Neutrophil (primary cell): ENCODE measurements at regions not wholly inside any gene's neighbourhood (a gene's known extent, or its start where the extent isn't known, plus 50 kb on each side); places are given as distances from the start of the nearest gene placed in this dataset.

Experiments
- H3K27ac ChIP-seq: fragments of 200-600 bp; sonication (generic); 2 replicates; pipeline ENCODE4 v1.5.1; 2016; ENCODE audit warnings: mild to moderate bottlenecking, moderate library complexity
- H3K27me3 ChIP-seq: fragments of 200-600 bp; sonication (generic); 2 replicates; pipeline ENCODE4 v1.6.0; 2016; ENCODE audit warnings: mild to moderate bottlenecking
- H3K36me3 ChIP-seq: fragments of 200-600 bp; sonication (generic); 2 replicates; pipeline ENCODE4 v1.5.1; 2017
- H3K4me1 ChIP-seq, 2 experiments: fragments of 200-600 bp in 1 of 2; sonication (generic) in 1 of 2; 1 replicate in 1 of 2; 2 replicates in 1 of 2; pipeline versions ENCODE4 v1.5.1 to v1.6.1; 2013 to 2016; ENCODE audit warnings: low read depth in 1 of 2, low read length in 1 of 2, mild to moderate bottlenecking in 1 of 2, moderate library complexity in 1 of 2; ENCODE audit not compliant: control insufficient read depth in 1 of 2, insufficient read depth in 1 of 2
- H3K4me3 ChIP-seq, 2 experiments: fragments of 200-600 bp in 1 of 2; sonication (generic) in 1 of 2; 1 replicate in 1 of 2; 2 replicates in 1 of 2; pipeline ENCODE4 v1.5.1; 2013 to 2016; ENCODE audit warnings: low read depth in 1 of 2, low read length in 1 of 2, mild to moderate bottlenecking in 1 of 2, moderate library complexity in 1 of 2
- H3K9me3 ChIP-seq: fragments of 200-600 bp; sonication (generic); 2 replicates; pipeline ENCODE4 v1.5.1; 2016
- TF ChIP-seq, protein P1 (sequence below): fragments of 200-600 bp; sonication (generic); IDR thresholded peaks from 2 replicates; pipeline ENCODE4 v1.5.1; 2016; ENCODE audit warnings: antibody characterized with exemption

DNA sequence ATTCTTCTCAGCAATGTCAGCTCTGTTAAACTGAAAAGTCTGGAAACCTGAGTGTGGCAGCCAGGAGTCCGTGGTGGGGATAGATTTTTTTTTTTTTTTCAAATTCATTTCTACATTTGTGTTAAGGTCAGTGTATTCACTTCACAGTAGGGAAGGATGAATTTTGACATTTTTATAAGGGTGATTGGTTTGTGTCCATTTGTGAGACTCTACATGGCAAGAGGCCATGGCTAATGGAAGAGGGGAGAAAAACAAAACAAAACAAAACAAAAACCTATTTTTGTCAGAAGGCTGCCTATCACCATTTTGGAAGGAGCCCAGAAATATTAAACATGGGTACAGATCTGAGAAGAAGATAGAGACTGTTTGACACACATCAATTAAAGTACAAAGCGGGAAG lies 176.1 kb downstream of the RMST start:
- Histone ChIP-seq H3K4me3 (no peak overlapping the region), H3K9me3 (no peaks in the 10 kb centered on the region), H3K27me3 (no peaks in the 10 kb centered on the region), H3K27ac (no peak overlapping the region), H3K36me3 (no peaks in the 10 kb centered on the region), H3K4me1 (no peaks in the 10 kb centered on the region)
- TF ChIP-seq, protein P1, sequence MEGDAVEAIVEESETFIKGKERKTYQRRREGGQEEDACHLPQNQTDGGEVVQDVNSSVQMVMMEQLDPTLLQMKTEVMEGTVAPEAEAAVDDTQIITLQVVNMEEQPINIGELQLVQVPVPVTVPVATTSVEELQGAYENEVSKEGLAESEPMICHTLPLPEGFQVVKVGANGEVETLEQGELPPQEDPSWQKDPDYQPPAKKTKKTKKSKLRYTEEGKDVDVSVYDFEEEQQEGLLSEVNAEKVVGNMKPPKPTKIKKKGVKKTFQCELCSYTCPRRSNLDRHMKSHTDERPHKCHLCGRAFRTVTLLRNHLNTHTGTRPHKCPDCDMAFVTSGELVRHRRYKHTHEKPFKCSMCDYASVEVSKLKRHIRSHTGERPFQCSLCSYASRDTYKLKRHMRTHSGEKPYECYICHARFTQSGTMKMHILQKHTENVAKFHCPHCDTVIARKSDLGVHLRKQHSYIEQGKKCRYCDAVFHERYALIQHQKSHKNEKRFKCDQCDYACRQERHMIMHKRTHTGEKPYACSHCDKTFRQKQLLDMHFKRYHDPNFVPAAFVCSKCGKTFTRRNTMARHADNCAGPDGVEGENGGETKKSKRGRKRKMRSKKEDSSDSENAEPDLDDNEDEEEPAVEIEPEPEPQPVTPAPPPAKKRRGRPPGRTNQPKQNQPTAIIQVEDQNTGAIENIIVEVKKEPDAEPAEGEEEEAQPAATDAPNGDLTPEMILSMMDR: no peak

DNA sequence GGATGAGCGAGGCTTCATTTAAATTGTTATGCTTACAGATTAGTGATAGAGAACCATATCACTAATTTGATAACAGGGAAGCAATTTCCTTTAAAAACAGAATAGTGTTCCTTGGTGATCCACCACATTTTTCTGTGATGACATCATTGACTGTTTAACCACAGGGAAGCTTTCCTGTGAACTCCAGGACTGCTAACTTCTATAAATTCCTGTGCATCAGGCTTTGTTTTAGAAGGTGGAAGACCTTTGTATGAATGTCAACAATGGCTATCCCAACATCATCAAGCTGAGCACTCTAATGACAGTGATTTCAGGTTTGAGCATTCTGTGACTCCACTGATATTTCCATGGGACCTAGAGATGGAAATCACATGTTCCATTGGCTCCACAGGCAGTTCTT lies 177.1 kb downstream of the RMST start:
- Histone ChIP-seq H3K27ac (no peak overlapping the region), H3K36me3 (no peaks in the 10 kb centered on the region), H3K4me3 (no peak overlapping the region), H3K9me3 (no peaks in the 10 kb centered on the region), H3K4me1 (no peaks in the 10 kb centered on the region), H3K27me3 (no peaks in the 10 kb centered on the region)
- TF ChIP-seq, protein P1: no peak

- H3K27me3 ChIP-seq: no peaks in the 10 kb centered on the region
- H3K36me3 ChIP-seq: no peaks in the 10 kb centered on the region
- TF ChIP-seq, protein P1: no peak
- H3K9me3 ChIP-seq: no peaks in the 10 kb centered on the region
- no peak overlapping the region for H3K27ac ChIP-seq
- H3K4me3 ChIP-seq: no peak overlapping the region
- H3K4me1 ChIP-seq: no peaks in the 10 kb centered on the region
Observed at GRCh38 chr12:97640826-97641225, 178.2 kb downstream of the RMST start.

DNA sequence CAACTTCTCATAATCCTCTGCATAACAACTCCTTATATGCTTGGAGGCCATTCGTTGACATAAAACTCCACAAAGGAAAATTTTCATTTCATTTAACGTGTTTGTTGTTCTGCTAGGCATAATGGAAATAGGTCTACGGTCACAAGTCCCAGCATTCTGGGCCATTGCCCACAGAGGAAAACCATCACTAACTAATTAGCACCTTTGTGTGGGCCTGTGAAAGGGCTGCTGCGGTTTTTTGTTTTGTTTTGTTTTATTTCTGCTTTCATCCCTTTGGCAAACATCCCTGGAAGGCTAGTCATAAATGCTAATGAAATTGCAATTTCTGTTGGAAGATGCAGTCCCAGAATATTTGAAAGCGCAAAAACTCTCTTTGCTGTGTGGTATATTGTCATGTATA lies 180.3 kb downstream of the RMST start:
- no peaks in the 10 kb centered on the region for H3K9me3 ChIP-seq
- TF ChIP-seq, protein P1: no peak
- no peaks in the 10 kb centered on the region for H3K36me3 ChIP-seq
- no peak overlapping the region for H3K27ac ChIP-seq
- H3K4me1 ChIP-seq: no peaks in the 10 kb centered on the region
- H3K4me3 ChIP-seq: no peak overlapping the region
- H3K27me3 ChIP-seq: no peaks in the 10 kb centered on the region

DNA sequence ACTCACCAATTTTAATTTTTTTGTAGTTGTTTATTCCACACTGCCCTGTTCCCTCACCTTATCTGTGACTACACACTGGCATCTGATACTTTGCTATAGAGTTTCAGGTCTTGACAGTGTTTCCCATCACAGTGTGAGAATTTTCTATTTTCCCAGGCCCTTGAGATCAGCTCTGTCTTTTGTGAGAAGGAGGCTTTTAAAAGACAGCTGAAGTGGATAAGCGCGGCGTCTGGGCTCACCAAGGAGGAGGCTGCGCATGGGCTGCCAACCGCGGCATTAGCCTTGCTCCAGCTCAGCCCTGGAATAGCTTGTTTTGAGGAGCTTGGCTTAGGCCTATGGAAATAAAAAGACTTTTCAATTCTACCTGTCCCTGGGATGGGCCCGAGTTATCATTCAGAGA lies 181.3 kb downstream of the RMST start:
- Histone ChIP-seq H3K9me3 (no peaks in the 10 kb centered on the region), H3K27me3 (no peaks in the 10 kb centered on the region), H3K36me3 (no peaks in the 10 kb centered on the region), H3K27ac (no peak overlapping the region), H3K4me3 (no peak overlapping the region), H3K4me1 (no peaks in the 10 kb centered on the region)
- TF ChIP-seq, protein P1: no peak

GRCh38 chr12:97645726-97646125 lies 183.1 kb downstream of the RMST start:
- no peaks in the 10 kb centered on the region for H3K9me3 ChIP-seq
- TF ChIP-seq, protein P1: no peak
- H3K4me1 ChIP-seq: no peaks in the 10 kb centered on the region
- no peaks in the 10 kb centered on the region for H3K27me3 ChIP-seq
- H3K27ac ChIP-seq: no peak overlapping the region
- no peaks in the 10 kb centered on the region for H3K36me3 ChIP-seq
- H3K4me3 ChIP-seq: no peak overlapping the region
